SK-N-SH (cell line): ENCODE measurements at regions not wholly inside any gene's neighbourhood (a gene's known extent, or its start where the extent isn't known, plus 50 kb on each side); places are given as distances from the start of the nearest gene placed in this dataset.

Experiments
- JUND ChIP-seq: IDR thresholded peaks from 2 replicates; pipeline ENCODE4 v1.4.0; 2012
- MXI1 ChIP-seq: IDR thresholded peaks from 2 replicates; pipeline ENCODE4 v1.6.1; 2012; ENCODE audit warnings: mild to moderate bottlenecking, low read depth, low read length, improper control_type of control experiment
- NFIC ChIP-seq: IDR thresholded peaks from 2 replicates; pipeline ENCODE4 v1.4.0; 2012; ENCODE audit warnings: borderline replicate concordance
- POLR2AphosphoS5 ChIP-seq: IDR thresholded peaks from 2 replicates; pipeline ENCODE4 v1.6.1; 2012; ENCODE audit warnings: low read depth, low read length
- USF2 ChIP-seq: fragments of 150-350 bp; IDR thresholded peaks from 2 replicates; pipeline ENCODE4 v1.6.1; 2017; ENCODE audit warnings: antibody characterized with exemption, low read length, low read depth, borderline replicate concordance

GRCh38 chr9:71269859-71270258, 148.4 kb upstream of the TRPM3 start:
- TF ChIP-seq MXI1 (no peak), USF2 (no peak), JUND (no peak), NFIC (no peak), POLR2AphosphoS5 (no peak)
